RWPE2 (cell line): ENCODE measurements at regions not wholly inside any gene's neighbourhood (a gene's known extent, or its start where the extent isn't known, plus 50 kb on each side); places are given as distances from the start of the nearest gene placed in this dataset.

Source experiments
- ATAC-seq: fragments of 200-7000 bp; cut with Tn5 transposase; 3 replicates; pipeline ENCODE4 v1.9.1; 2021; ENCODE audit warnings: low read depth
- DNase-seq: peaks from one replicate; pipeline ENCODE4 v3.0.0-alpha.2; 2020; ENCODE audit warnings: low spot score
- H3K27ac ChIP-seq: fragments of 450-650 bp; 2 replicates; pipeline ENCODE4 v1.5.1; 2017; ENCODE audit warnings: mild to moderate bottlenecking; ENCODE audit not compliant: poor library complexity, severe bottlenecking
- H3K27me3 ChIP-seq: fragments of 250-450 bp; sonication (Bioruptor Pico); 2 replicates; pipeline ENCODE4 v1.5.1; 2021; ENCODE audit warnings: mild to moderate bottlenecking, moderate library complexity; ENCODE audit not compliant: insufficient read depth, poor library complexity, severe bottlenecking
- H3K36me3 ChIP-seq: fragments of 250-450 bp; sonication (Bioruptor Pico); 2 replicates; pipeline ENCODE4 v1.5.1; 2020; ENCODE audit warnings: low read depth, mild to moderate bottlenecking, moderate library complexity
- H3K4me1 ChIP-seq: fragments of 250-450 bp; sonication (Bioruptor Pico); 2 replicates; pipeline ENCODE4 v1.5.1; 2021; ENCODE audit warnings: mild to moderate bottlenecking, moderate library complexity; ENCODE audit not compliant: insufficient read depth, poor library complexity, severe bottlenecking
- H3K4me3 ChIP-seq: fragments of 250-450 bp; sonication (Bioruptor Pico); 2 replicates; pipeline ENCODE4 v1.5.1; 2021; ENCODE audit warnings: mild to moderate bottlenecking, moderate library complexity; ENCODE audit not compliant: severe bottlenecking
- H3K9me3 ChIP-seq: fragments of 250-450 bp; sonication (Bioruptor Pico); 2 replicates; pipeline ENCODE4 v1.5.1; 2021; ENCODE audit warnings: mild to moderate bottlenecking, moderate library complexity; ENCODE audit not compliant: severe bottlenecking
- CTCF ChIP-seq: fragments of 450-650 bp; IDR thresholded peaks from one replicate; pipeline ENCODE4 v1.5.1; 2017; ENCODE audit warnings: mild to moderate bottlenecking, moderate library complexity; ENCODE audit not compliant: poor library complexity, severe bottlenecking

- no peak for ATAC-seq
- Histone ChIP-seq H3K27ac (no peak overlapping the region), H3K9me3 (no peaks in the 10 kb centered on the region), H3K27me3 (no peaks in the 10 kb centered on the region), H3K4me1 (no peaks in the 10 kb centered on the region), H3K4me3 (no peak overlapping the region), H3K36me3 (no peaks in the 10 kb centered on the region)
- TF ChIP-seq CTCF, result no peak
- no peak for DNase-seq
Observed at GRCh38 chr18:38611036-38611964, 1045.7 kb upstream of the CELF4 start.

GRCh38 chr18:38606841-38607240 lies 1041.2 kb upstream of the CELF4 start:
- ATAC-seq (no peak), DNase-seq (no peak)
- no peak for TF ChIP-seq CTCF
- H3K27me3 ChIP-seq, result no peaks in the 10 kb centered on the region
- H3K27ac ChIP-seq, result no peak overlapping the region
- H3K36me3 ChIP-seq, result no peaks in the 10 kb centered on the region
- no peak overlapping the region for H3K4me3 ChIP-seq
- no peaks in the 10 kb centered on the region for H3K4me1 ChIP-seq
- no peaks in the 10 kb centered on the region for H3K9me3 ChIP-seq

GRCh38 chr18:38602341-38602740 lies 1036.7 kb upstream of the CELF4 start:
- H3K4me1 ChIP-seq, result no peaks in the 10 kb centered on the region
- H3K27ac ChIP-seq, result no peak overlapping the region

GRCh38 chr18:38587571-38587970 lies 1022.0 kb upstream of the CELF4 start:
- no peak overlapping the region for H3K27ac ChIP-seq
- no peak for TF ChIP-seq CTCF
- no peaks in the 10 kb centered on the region for H3K9me3 ChIP-seq
- no peaks in the 10 kb centered on the region for H3K27me3 ChIP-seq
- H3K4me3 ChIP-seq, result no peak overlapping the region
- no peaks in the 10 kb centered on the region for H3K4me1 ChIP-seq
- ATAC-seq (no peak), DNase-seq (no peak)
- no peaks in the 10 kb centered on the region for H3K36me3 ChIP-seq

More at GRCh38 chr18:38602341-38602740, 1036.7 kb upstream of the CELF4 start:
- DNase-seq (no peak), ATAC-seq (no peak)
- Histone ChIP-seq H3K9me3 (no peaks in the 10 kb centered on the region), H3K4me3 (no peak overlapping the region), H3K27me3 (no peaks in the 10 kb centered on the region), H3K36me3 (no peaks in the 10 kb centered on the region)
- TF ChIP-seq CTCF, result no peak

- Histone ChIP-seq H3K36me3 (no peaks in the 10 kb centered on the region), H3K27me3 (no peaks in the 10 kb centered on the region), H3K4me1 (no peaks in the 10 kb centered on the region), H3K9me3 (no peaks in the 10 kb centered on the region), H3K4me3 (no peak overlapping the region), H3K27ac (no peak overlapping the region)
- ATAC-seq (no peak), DNase-seq (no peak)
- TF ChIP-seq CTCF, result no peak
Observed at GRCh38 chr18:38586327-38586726, 1020.7 kb upstream of the CELF4 start.
